GM23338 (cell line): ENCODE measurements at regions not wholly inside any gene's neighbourhood (a gene's known extent, or its start where the extent isn't known, plus 50 kb on each side); places are given as distances from the start of the nearest gene placed in this dataset.

Experiments used
- CREB1 ChIP-seq: fragments of 250-450 bp; sonication (Bioruptor Pico); IDR thresholded peaks from 2 replicates; pipeline ENCODE4 v1.5.0; 2020; ENCODE audit warnings: low read depth, mild to moderate bottlenecking, moderate library complexity
- CTCF ChIP-seq, 2 experiments: fragments of 200-600 bp in 1 of 2; sonication (generic) in 1 of 2; conservative IDR thresholded peaks; 2 replicates each; pipeline versions ENCODE4 v1.5.1 to v1.6.1; 2016 to 2017; ENCODE audit warnings: antibody characterized with exemption in 2 of 2, low read depth in 2 of 2, mild to moderate bottlenecking in 2 of 2, moderate library complexity in 1 of 2
- ETS1 ChIP-seq: IDR thresholded peaks from 2 replicates; pipeline ENCODE4 v1.6.1; 2016; ENCODE audit warnings: antibody characterized with exemption
- EZH2 ChIP-seq: fragments of 200-600 bp; sonication (generic); IDR thresholded peaks from one replicate; pipeline ENCODE4 v1.8.0; 2017; ENCODE audit warnings: antibody characterized with exemption, mild to moderate bottlenecking, low read depth; ENCODE audit not compliant: unreplicated experiment
- EZH2phosphoT487 ChIP-seq: fragments of 200-600 bp; sonication (generic); IDR thresholded peaks from one replicate; pipeline ENCODE4 v1.8.1; 2018; ENCODE audit warnings: antibody characterized with exemption; ENCODE audit not compliant: unreplicated experiment
- JUNB ChIP-seq: IDR thresholded peaks from one replicate; pipeline ENCODE4 v1.6.1; 2016; ENCODE audit warnings: antibody characterized with exemption; ENCODE audit not compliant: unreplicated experiment
- POLR2AphosphoS5 ChIP-seq: IDR thresholded peaks from 2 replicates; pipeline ENCODE4 v1.6.1; 2016; ENCODE audit warnings: antibody characterized with exemption, low read depth
- REST ChIP-seq: IDR thresholded peaks from one replicate; pipeline ENCODE4 v1.6.1; 2018; ENCODE audit warnings: antibody characterized with exemption; ENCODE audit not compliant: unreplicated experiment
- STAT1 ChIP-seq: IDR thresholded peaks from one replicate; pipeline ENCODE4 v1.6.1; 2016; ENCODE audit warnings: antibody characterized with exemption; ENCODE audit not compliant: unreplicated experiment
- ZNF114 ChIP-seq: fragments of 250-450 bp; sonication (Bioruptor Pico); IDR thresholded peaks from 2 replicates; pipeline ENCODE4 v1.5.0; 2020; ENCODE audit warnings: mild to moderate bottlenecking, moderate library complexity
- ZNF331 ChIP-seq: fragments of 250-450 bp; sonication (Bioruptor Pico); IDR thresholded peaks from 2 replicates; pipeline ENCODE4 v1.5.0; 2020; ENCODE audit warnings: low read depth, mild to moderate bottlenecking, moderate library complexity
- ZNF462 ChIP-seq: fragments of 250-450 bp; sonication (Bioruptor Pico); IDR thresholded peaks from 2 replicates; pipeline ENCODE4 v1.5.0; 2020; ENCODE audit warnings: mild to moderate bottlenecking, moderate library complexity

GRCh38 chr15:66635817-66636216 is 66.2 kb upstream of the SMAD6 start:
- TF ChIP-seq CTCF (conservative IDR thresholded peaks at IDR 0.05; ENCODE audit: low read depth in 2 of 2), result no peak
- TF ChIP-seq REST, result no peak
- no peak for TF ChIP-seq EZH2
- no peak for TF ChIP-seq CREB1 (CRISPR knock-in tag)
- no peak for TF ChIP-seq JUNB
- no peak for TF ChIP-seq EZH2phosphoT487
- TF ChIP-seq POLR2AphosphoS5, result no peak
- TF ChIP-seq ETS1, result no peak
- no peak for TF ChIP-seq STAT1
- TF ChIP-seq ZNF114 (CRISPR knock-in tag), result no peak
- no peak for TF ChIP-seq ZNF462
- TF ChIP-seq ZNF331 (CRISPR knock-in tag), result no peak
